GM21515 (cell line): ENCODE measurements at regions not wholly inside any gene's neighbourhood (a gene's known extent, or its start where the extent isn't known, plus 50 kb on each side); places are given as distances from the start of the nearest gene placed in this dataset.

ENCODE experiments used
- ATAC-seq: cut with Tn5 transposase; IDR thresholded peaks from one replicate; pipeline ENCODE4 v1.9.1; 2021; ENCODE audit not compliant: unreplicated experiment

GRCh38 chr18:72100465-72101004 lies 443.6 kb downstream of the CBLN2 start:
- ATAC-seq, result no peak

DNA sequence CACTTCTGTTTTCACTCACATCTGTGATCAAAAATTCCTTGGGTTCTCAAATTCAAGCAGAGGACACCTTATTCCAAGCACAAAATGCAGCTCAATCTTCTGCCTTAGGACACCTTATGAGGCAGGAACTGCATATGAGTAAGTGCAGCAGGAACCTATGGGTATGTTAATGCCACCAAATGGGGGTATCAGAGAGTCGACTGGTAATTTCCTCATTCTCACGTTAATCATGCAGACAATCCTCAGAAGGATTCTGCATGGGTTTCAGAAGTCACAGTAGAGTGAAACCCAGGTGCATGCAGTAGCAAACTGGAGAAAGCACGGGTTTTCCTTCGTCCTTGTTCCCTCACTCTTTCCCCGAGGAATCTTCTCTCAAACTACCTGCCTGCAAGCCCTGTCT lies 452.8 kb downstream of the CBLN2 start:
- ATAC-seq, result no peak

DNA sequence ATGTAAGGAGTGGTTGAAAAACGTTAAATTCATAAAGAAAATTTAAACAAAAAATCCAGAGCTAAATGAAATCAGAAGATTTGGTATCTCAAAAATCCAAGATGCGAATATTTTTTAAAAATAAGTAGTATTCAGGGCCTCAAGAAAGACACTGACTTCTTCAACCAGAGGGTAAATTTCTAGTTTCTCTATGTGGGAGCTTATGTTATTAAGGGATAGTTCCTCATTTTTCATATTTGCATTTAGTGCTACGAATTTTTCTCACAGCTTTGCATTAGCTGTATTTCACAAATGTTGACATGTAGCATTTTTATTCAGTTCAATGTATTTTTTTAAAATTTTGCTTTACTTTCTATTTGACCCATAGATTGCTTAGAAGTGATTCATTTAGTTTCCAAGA lies 454.7 kb downstream of the CBLN2 start:
- peak; percentile 46 for ATAC-seq

- peak; percentile 62 for ATAC-seq
These were observed 457.7 kb downstream of the CBLN2 start for GRCh38 chr18:72086421-72086820.

GRCh38 chr18:72075040-72075439 lies 469.1 kb downstream of the CBLN2 start:
- ATAC-seq, result no peak

GRCh38 chr18:72063001-72063400 lies 481.1 kb downstream of the CBLN2 start:
- ATAC-seq, result no peak

DNA sequence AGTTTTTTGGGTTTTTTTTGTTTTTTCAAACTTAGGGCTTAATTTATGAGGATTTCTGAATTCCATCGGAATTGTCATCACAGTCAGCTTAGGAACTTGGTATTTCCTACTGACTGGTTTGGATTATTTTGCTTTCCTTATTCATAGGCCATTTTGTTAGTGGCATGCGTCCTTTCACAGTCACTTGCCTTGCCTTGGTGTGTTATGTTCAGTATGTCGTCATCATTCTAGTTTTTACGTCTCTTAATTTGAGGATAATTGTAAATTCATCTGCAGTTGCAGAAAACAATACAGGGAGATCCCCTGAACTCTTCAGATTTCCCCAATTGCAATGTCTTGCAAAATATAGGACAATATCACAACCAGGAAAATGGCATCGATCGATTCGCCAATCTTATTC lies 485.3 kb downstream of the CBLN2 start:
- no peak for ATAC-seq

DNA sequence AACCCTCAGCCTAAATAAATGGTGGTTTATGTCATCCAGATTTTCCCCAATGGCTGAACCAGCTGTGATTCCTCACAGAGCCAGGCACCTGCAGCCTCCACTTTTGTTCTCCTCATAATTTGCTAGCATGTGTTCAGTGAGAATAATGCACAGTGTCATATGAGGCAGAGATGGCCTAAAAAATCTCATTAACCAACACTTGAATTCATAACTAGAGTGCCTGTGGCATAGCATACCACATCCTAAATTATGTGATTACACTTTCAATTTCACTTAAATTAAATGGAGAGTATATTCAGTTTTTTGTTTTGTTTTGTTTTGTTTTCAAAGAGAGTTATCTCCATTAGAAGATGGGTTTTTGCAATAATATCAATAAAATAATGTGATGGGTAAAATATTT lies 488.0 kb downstream of the CBLN2 start:
- ATAC-seq, result no peak

DNA sequence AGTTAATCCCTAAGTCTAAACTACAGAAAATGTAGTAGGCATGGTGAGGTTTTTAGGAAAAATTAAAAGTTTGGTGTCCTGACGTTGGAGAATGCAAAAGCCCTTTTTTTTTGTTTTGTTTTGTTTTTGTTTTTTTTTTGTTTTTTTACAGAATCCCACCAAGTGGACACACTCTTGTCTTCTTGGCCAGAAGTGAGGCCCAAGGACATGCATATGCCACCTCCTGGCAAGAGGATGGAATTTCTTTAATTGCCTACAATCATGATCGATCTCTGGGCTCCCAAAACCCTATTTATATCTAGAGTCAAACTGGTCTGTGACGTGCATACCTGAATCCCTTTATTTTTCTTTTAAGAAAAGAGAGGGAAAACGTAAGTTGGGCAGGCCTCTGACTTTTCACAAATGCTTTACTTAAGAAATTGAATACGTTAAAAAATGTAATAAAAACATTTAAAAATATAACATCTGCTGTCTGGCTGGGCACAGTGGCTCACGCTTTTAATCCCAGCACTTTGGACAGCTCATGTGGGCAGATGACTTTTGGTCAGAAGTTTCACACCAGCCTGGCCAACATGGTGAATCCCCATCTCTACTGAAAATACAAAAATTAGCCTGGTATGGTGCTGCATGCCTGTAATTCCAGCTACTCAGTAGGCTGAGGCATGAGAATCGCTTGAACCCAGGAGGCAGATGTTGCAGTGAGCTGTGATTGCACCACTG lies 502.7 kb downstream of the CBLN2 start:
- ATAC-seq, result no peak

DNA sequence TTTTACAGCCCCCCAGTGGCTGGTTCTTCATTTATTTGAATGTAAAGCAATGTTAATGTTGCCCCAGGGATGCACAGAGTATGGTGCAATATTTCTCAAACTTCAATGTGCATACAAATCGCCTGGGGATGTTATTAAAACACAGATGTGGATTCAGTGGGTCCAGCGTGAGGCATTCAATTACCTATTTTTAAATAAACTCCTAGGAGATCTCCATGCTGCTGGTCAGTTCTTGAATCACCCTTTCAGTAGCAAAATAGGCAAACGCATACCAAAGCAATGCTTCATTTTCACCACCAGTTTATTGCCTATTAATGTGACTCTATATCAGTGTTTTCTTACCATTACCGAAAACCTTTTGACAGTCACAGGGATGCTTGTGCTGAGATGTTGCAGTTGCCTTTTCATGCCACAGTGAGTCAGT lies 530.7 kb downstream of the CBLN2 start:
- ATAC-seq, result no peak

DNA sequence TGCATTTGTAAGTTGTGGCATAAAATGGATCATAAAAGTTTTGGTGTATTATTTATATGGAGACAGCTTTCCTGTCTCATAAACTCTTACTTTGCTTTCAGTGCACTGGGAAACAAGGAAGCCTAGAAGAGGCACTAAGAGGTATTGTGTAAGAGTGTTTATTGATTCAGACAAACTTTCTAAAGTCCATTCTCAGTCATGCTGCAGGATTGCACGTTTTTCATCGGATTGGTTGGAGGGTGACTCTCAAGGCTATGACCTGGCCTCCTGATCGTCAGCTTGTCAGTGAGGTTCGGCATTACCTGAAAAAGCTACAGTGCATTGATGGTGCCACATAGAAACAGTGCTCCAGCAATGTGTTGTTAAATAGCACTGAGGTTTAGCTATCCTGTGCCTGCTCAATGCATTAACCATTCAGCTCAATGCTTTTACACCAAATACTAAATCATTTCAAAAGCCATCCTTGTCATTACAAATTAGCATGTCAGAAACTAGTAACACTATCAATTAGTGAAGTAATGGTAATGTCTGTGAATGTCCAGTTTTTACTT lies 545.5 kb downstream of the CBLN2 start:
- ATAC-seq, result no peak

GRCh38 chr18:71995904-71996465 lies 548.2 kb downstream of the CBLN2 start:
- no peak for ATAC-seq

- ATAC-seq, result no peak
These were observed 549.9 kb downstream of the CBLN2 start for GRCh38 chr18:71994273-71994672.

DNA sequence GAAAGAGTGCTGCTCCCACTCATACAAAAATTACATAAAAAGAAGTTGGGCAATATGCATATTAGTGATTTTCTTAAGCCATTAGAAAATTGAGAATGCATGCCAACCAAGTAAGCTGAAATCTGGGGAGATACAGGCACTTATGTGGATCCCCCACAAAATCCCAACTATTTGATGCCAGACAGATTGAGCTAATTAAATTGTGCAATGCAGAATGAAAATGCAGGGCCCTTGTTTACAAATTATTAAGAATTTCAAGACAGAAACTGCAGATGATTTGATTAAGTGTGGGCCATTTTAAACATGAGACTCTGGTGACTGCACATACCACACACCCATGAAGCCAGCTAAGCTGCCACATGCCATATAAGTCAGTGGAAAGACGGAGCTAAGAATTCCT lies 554.5 kb downstream of the CBLN2 start:
- no peak for ATAC-seq

DNA sequence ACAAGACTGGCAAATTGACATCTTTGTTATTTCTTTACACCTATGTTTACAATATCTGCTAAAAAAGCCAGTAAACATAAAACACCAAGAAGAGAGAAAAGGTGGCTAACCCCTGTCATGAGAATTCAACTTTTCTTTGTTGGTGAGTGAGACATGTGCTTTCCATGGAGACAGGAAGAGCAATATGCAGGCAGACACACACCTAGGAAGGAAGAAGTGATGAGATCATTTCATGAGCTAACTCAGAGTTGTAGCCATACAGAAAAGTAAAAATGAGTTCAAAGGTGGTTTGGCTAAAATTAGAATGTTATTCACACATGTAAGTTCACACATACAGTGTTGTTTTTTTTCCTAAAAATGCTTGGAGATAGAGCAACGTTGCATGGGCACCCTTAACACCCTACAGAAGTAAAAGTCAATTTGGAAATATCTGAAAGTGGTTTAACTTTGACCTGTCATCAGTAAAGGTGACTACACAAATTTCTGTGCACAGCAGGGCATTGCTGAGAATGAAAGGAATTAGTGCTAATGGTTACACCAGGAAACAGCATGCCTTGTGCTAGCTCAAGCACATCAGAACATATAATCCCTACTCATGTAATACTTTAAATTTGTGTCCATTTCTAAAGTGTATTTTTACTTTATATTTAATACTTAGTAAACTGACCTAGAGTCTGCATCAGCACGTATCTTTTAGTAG lies 557.6 kb downstream of the CBLN2 start:
- ATAC-seq, result no peak

DNA sequence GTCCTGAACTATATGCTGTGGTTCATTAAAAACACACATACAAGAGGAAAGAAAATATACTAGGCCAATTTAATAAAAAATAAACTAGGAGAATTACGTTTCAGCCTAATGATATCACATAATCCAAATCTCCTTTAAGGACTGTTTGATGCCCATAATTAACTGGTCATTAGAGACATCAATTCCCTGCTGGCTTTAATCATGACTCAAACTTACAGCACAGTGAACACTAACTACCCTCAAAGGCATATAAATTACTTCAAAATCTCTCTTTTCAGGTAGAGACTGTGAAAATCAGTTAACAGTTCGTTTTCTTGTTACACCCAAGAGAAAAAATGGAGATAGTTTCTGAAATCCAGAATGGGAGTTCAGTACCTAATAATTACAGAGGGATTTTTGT lies 567.4 kb downstream of the CBLN2 start:
- ATAC-seq, result no peak

DNA sequence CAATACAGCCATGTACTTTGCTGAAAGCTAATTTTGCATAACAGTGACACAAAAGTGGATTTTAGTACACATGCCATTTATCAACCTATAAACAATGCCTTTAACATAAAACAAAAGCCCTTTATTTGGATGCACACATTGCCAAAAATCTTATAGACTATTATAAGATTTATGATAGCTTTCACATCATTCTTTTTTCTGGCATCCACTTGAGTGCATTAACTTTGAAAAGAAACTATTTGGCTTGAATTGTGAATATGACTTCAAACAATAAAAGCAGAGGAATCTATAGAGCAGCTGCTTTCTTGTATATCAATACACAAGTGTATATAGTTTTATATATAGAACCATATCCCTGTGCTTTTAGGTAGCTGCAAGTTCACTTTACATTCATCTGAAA lies 577.4 kb downstream of the CBLN2 start:
- no peak for ATAC-seq

GRCh38 chr18:71958605-71959004 lies 585.5 kb downstream of the CBLN2 start:
- ATAC-seq, result no peak

GRCh38 chr18:71951001-71951400 lies 593.1 kb downstream of the CBLN2 start:
- ATAC-seq, result no peak

- ATAC-seq, result no peak
These were observed 601.7 kb downstream of the CBLN2 start for GRCh38 chr18:71942433-71942832.

DNA sequence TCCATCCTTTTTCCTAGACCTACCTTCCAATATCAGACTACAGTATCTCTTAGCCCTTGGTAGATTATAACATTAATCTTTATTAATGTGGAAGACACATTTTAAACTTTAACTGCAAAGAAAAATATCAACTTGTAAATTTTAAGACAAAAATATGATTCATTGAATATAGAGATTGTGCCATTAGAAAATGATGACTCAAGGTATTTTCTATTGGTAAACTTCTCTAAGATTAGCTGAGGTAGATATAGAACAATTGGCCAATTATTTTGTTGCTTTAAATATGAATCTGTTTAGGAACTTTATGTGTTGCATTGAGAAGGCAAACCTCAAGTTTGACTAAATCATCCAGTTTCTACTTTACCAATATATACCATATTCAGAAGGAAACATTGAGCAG lies 604.7 kb downstream of the CBLN2 start:
- no peak for ATAC-seq

DNA sequence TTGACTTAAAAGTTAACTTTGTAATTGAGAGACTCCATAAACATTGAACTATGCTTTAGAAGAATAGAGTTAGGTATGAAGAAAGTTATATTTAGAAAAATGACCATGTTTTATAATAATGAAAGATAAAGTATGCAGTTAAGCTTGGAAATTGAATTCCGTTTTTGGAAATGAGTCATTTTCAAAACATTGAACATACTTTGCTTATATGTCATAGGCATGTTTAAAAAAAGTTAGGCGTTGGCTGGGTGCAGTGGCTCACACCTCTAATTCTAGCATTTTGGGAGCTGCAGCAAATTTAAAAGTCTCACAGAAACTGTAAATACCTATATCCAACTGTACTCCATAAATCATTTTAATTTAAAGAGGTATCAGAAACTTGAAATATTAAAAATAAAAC lies 607.4 kb downstream of the CBLN2 start:
- no peak for ATAC-seq
